Astrocyte of the spinal cord (primary cell): ENCODE measurements at regions not wholly inside any gene's neighbourhood (a gene's known extent, or its start where the extent isn't known, plus 50 kb on each side); places are given as distances from the start of the nearest gene placed in this dataset.

Experiments used
- DNase-seq: peaks from one replicate; pipeline ENCODE4 v3.0.0; 2011; ENCODE audit warnings: low read depth, low spot score
- H3K4me3 ChIP-seq: 2 replicates; pipeline ENCODE4 v1.5.1; 2011; ENCODE audit warnings: low read depth, mild to moderate bottlenecking, low read length, moderate library complexity
- CTCF ChIP-seq: IDR thresholded peaks from 2 replicates; pipeline ENCODE4 v1.5.1; 2012; ENCODE audit warnings: low read depth, mild to moderate bottlenecking, low read length, inconsistent platforms
- in situ Hi-C: cut with HindIII; loops from 2 replicates; pipeline ENCODE4 v1.10.0; 2017; ENCODE audit warnings: low sequenced_read_pairs

DNA sequence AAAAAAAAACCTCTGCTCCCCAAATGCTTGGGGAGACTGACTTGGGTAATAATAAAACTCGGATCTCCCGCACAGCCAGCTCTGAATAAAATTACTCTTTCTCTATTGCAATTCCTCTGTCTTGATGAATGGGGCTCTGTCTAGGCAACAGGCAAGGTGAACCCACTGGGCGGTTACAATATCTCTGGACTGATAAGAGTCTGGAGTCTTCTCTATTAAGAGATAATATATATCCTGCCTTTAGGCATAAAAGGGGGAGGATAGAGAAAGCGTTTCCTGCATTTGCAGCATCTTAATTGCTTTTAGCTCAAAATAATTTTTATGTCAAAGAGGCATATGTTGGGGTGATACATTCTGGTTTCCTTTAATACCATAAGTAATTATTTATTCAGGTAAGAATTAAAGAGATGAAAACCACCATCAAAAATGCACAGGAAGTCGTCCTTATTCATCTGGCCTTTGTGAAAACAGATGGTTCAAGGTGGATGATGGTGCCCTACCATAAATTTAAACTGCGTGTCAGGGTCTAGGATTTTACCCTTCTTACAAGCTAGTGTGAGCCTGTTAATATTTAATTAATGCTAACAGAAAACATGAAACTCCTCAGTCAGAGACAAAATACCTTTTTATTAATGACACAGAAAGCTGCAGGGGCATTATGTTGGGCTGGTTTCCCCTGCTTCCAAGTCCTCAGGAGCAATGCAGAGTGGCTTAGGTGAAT is 736.8 kb downstream of the SOCS6 start:
- in situ Hi-C loops = no loop called here
- DNase-seq = no peak
- no peak for TF ChIP-seq CTCF
- H3K4me3 ChIP-seq = no peak overlapping the region

GRCh38 chr18:71022389-71022788 is 733.5 kb downstream of the SOCS6 start:
- no peak for DNase-seq
- TF ChIP-seq CTCF = no peak
- no peak overlapping the region for H3K4me3 ChIP-seq
- in situ Hi-C loops = no loop called here

DNA sequence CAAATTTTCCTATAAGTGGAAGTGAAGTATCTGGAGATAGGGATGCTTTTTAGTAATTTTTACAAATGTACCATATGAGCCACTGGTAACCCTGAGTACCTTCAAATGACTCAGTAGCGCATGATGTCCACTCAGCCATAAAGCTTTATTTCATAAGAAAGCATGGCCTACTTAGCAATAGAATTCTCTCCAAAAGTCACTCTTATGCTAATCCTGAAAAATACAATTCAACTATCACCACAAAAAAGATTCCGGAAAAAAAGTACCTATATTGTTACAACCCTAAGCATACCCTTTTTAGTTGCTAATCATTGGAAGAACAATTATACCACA is 732.2 kb downstream of the SOCS6 start:
- TF ChIP-seq CTCF = no peak
- no peak overlapping the region for H3K4me3 ChIP-seq
- DNase-seq = no peak
- in situ Hi-C loops = no loop called here

- in situ Hi-C loops = no loop called here
- no peak for DNase-seq
- TF ChIP-seq CTCF = no peak
- H3K4me3 ChIP-seq = no peak overlapping the region
Observed at GRCh38 chr18:71020342-71021029, 731.6 kb downstream of the SOCS6 start.

DNA sequence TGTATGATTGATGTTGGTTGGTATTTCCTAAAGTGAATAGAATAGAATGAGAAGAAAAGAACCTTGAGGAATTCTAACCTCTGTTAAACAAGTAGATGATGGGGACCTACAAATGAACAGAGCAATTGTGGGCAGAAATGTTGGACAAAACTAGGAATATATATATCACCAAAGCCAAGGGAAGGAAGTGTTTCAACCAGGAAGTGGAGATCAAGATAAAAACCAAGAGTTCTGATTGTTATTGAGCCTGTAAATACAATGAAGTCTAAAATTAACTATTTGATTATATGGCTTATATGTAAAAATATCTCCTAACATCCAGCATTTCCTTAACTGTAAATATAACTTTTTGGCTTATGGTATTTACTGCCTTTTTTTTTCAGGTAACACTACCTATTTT is 730.0 kb downstream of the SOCS6 start:
- in situ Hi-C loops = no loop called here
- no peak for TF ChIP-seq CTCF
- DNase-seq = no peak
- no peak overlapping the region for H3K4me3 ChIP-seq

- no peak overlapping the region for H3K4me3 ChIP-seq
- no peak for DNase-seq
- TF ChIP-seq CTCF = no peak
- in situ Hi-C loops = no loop called here
Observed at GRCh38 chr18:71012789-71013188, 723.9 kb downstream of the SOCS6 start.
